Adipose tissue (tissue), 3 donors: ENCODE measurements at regions not wholly inside any gene's neighbourhood (a gene's known extent, or its start where the extent isn't known, plus 50 kb on each side); places are given as distances from the start of the nearest gene placed in this dataset.

Source experiments
- H3K27ac ChIP-seq: one replicate; pipeline ENCODE4 v1.5.1; 2013; ENCODE audit warnings: low read depth, low read length
- WGBS, 3 donors: extraction: QIAGEN DNeasy Blood & Tissue Kit; methylation state at CpG; one replicate each; pipeline ENCODE4 v1.1.7; 2013; 5-methylcytosine and 5-hydroxymethylcytosine counted together
- donor health status: healthy with polysubstance abuse.
- donor health status: Bipolar disorder and iron deficiency.
- donor health status: healthy.

- WGBS, 3 donors, result 85 to 93% (median 90%) methylated on average over 16 of the region's 16 CpGs
- H3K27ac ChIP-seq, result no peak overlapping the region
Observed at GRCh38 chr17:77317091-77317750, 176.5 kb downstream of the SEC14L1 start.

- 98 to 99% (median 99%) methylated on average over 7 of the region's 7 CpGs for WGBS, 3 donors
- H3K27ac ChIP-seq, result no peak overlapping the region
Observed at GRCh38 chr17:77318021-77318420, 177.3 kb downstream of the SEC14L1 start.

GRCh38 chr17:77318491-77319210 lies 177.9 kb downstream of the SEC14L1 start:
- 51 to 78% (median 57%) methylated on average over 14 of the region's 14 CpGs for WGBS, 3 donors
- peak overlapping the region; percentile 93 for H3K27ac ChIP-seq

GRCh38 chr17:77319211-77320043 lies 178.7 kb downstream of the SEC14L1 start:
- H3K27ac ChIP-seq, result peak overlapping the region; percentile 93
- WGBS, 3 donors, result 10 to 66% (median 17%) methylated on average over 38 of the region's 38 CpGs

- peak overlapping the region; percentile 93 for H3K27ac ChIP-seq
- 26 to 67% (median 27%) methylated on average over 17 to 18 of the region's 18 CpGs for WGBS, 3 donors
Observed at GRCh38 chr17:77320044-77320440, 179.3 kb downstream of the SEC14L1 start.

- 48 to 77% (median 54%) methylated on average over 30 of the region's 30 CpGs for WGBS, 3 donors
- H3K27ac ChIP-seq, result peak overlapping the region; percentile 30
Observed at GRCh38 chr17:77320485-77321256, 179.9 kb downstream of the SEC14L1 start.

- H3K27ac ChIP-seq, result peak overlapping the region; percentile 29
- 68 to 85% (median 74%) methylated on average over 32 to 35 of the region's 35 CpGs for WGBS, 3 donors
Observed at GRCh38 chr17:77321649-77322513, 181.1 kb downstream of the SEC14L1 start.

GRCh38 chr17:77322514-77323412 lies 182.0 kb downstream of the SEC14L1 start:
- WGBS, 3 donors, result 31 to 70% (median 45%) methylated on average over 31 to 32 of the region's 32 CpGs
- H3K27ac ChIP-seq, result peak overlapping the region; percentile 82

GRCh38 chr17:77323413-77324171 lies 182.8 kb downstream of the SEC14L1 start:
- 49 to 81% (median 59%) methylated on average over 33 to 36 of the region's 36 CpGs for WGBS, 3 donors

GRCh38 chr17:77324227-77324626 lies 183.5 kb downstream of the SEC14L1 start:
- WGBS, 3 donors, result 89 to 91% (median 90%) methylated on average over 8 of the region's 8 CpGs
- H3K27ac ChIP-seq, result peak overlapping the region; percentile 82

More at GRCh38 chr17:77323413-77324171, 182.8 kb downstream of the SEC14L1 start:
- peak overlapping the region; percentile 82 for H3K27ac ChIP-seq

GRCh38 chr17:77325577-77326075 lies 184.9 kb downstream of the SEC14L1 start:
- H3K27ac ChIP-seq, result peak overlapping the region; percentile 58
- 49 to 79% (median 63%) methylated on average over 8 of the region's 8 CpGs for WGBS, 3 donors

GRCh38 chr17:77326076-77326591 lies 185.4 kb downstream of the SEC14L1 start:
- WGBS, 3 donors, result 82 to 94% (median 83%) methylated on average over 18 of the region's 18 CpGs
- no peak overlapping the region for H3K27ac ChIP-seq

- 94 to 98% (median 97%) methylated on average over 7 of the region's 7 CpGs for WGBS, 3 donors
- no peak overlapping the region for H3K27ac ChIP-seq
Observed at GRCh38 chr17:77326636-77327035, 185.9 kb downstream of the SEC14L1 start.

GRCh38 chr17:77327181-77327565 lies 186.4 kb downstream of the SEC14L1 start:
- 93 to 96% (median 94%) methylated on average over 11 of the region's 11 CpGs for WGBS, 3 donors
- H3K27ac ChIP-seq, result no peak overlapping the region
